Tibial artery (tissue), 4 donors: ENCODE measurements at regions not wholly inside any gene's neighbourhood (a gene's known extent, or its start where the extent isn't known, plus 50 kb on each side); places are given as distances from the start of the nearest gene placed in this dataset.

Experiments
- DNase-seq, 2 donors: peaks; one replicate each; pipeline ENCODE4 v3.0.0-alpha.2; 2019
- H3K27ac ChIP-seq, 2 donors: fragments of 200-600 bp; sonication (generic) in 1 of 2; 1 replicate in 1 of 2; 2 replicates in 1 of 2; pipeline ENCODE4 v1.5.1; 2018 to 2019; ENCODE audit warnings: mild to moderate bottlenecking in 1 of 2
- H3K27me3 ChIP-seq, 2 donors: fragments of 200-600 bp; sonication (generic) in 1 of 2; one replicate each; pipeline versions ENCODE4 v1.5.1 to v1.6.0; 2016 to 2019
- H3K36me3 ChIP-seq, 3 donors: fragments of 200-600 bp; sonication (generic) in 2 of 3; one replicate each; pipeline ENCODE4 v1.5.1; 2016 to 2019; ENCODE audit warnings: mild to moderate bottlenecking in 2 of 3
- H3K4me1 ChIP-seq, 4 donors: fragments of 200-600 bp; sonication (generic) in 2 of 4; 1 replicate in 3 of 4; 2 replicates in 1 of 4; pipeline ENCODE4 v1.5.1; 2016 to 2019
- H3K4me3 ChIP-seq, 2 donors: fragments of 200-600 bp; sonication (generic) in 1 of 2; 1 replicate in 1 of 2; 2 replicates in 1 of 2; pipeline ENCODE4 v1.5.1; 2018 to 2019; ENCODE audit warnings: mild to moderate bottlenecking in 2 of 2
- H3K9me3 ChIP-seq, 3 donors: fragments of 200-600 bp; sonication (generic) in 1 of 3; one replicate each; pipeline ENCODE4 v1.5.1; 2016 to 2019
- CTCF ChIP-seq, 2 experiments: fragments of 200-600 bp in 1 of 2; fragments of 450-650 bp in 1 of 2; IDR thresholded peaks; one replicate each; pipeline ENCODE4 v1.5.1; 2017 to 2019; ENCODE audit warnings: antibody characterized with exemption in 2 of 2, mild to moderate bottlenecking in 1 of 2, moderate library complexity in 1 of 2
- intact Hi-C: fragments of 100-400 bp; cut with DNase I; formaldehyde crosslinking; loops from one replicate; pipeline ENCODE4 v1.15.0; 2023; ENCODE audit warnings: low total_unique reads

GRCh38 chrX:9207142-9207541 is 173.2 kb upstream of the FAM9B start:
- H3K27ac ChIP-seq, result no peak overlapping the region
- no peaks in the 10 kb centered on the region for H3K9me3 ChIP-seq
- H3K27me3 ChIP-seq, result no peaks in the 10 kb centered on the region
- intact Hi-C loops, result no loop called here
- H3K4me1 ChIP-seq, result no peaks in the 10 kb centered on the region
- DNase-seq, result no peak
- TF ChIP-seq CTCF (IDR thresholded peaks at IDR 0.05), result no peak
- peak overlapping the region in 1 of 2 donors; percentile 20 for H3K4me3 ChIP-seq
- no peaks in the 10 kb centered on the region for H3K36me3 ChIP-seq

- no peak for DNase-seq
- H3K27me3 ChIP-seq, result no peaks in the 10 kb centered on the region
- TF ChIP-seq CTCF (IDR thresholded peaks at IDR 0.05), result no peak
- no peaks in the 10 kb centered on the region for H3K36me3 ChIP-seq
- no peak overlapping the region for H3K4me3 ChIP-seq
- intact Hi-C loops, result no loop called here
- no peaks in the 10 kb centered on the region for H3K4me1 ChIP-seq
- H3K27ac ChIP-seq, result no peak overlapping the region
- H3K9me3 ChIP-seq, result no peaks in the 10 kb centered on the region
Observed at GRCh38 chrX:9211269-9211668, 177.3 kb upstream of the FAM9B start.

- Histone ChIP-seq H3K36me3 (no peaks in the 10 kb centered on the region), H3K27ac (no peak overlapping the region), H3K9me3 (no peaks in the 10 kb centered on the region), H3K27me3 (no peaks in the 10 kb centered on the region), H3K4me3 (no peak overlapping the region), H3K4me1 (no peaks in the 10 kb centered on the region)
- intact Hi-C loops, result no loop called here
- DNase-seq, result no peak
- TF ChIP-seq CTCF (IDR thresholded peaks at IDR 0.05), result no peak
Observed at GRCh38 chrX:9221781-9222180, 187.9 kb upstream of the FAM9B start.

GRCh38 chrX:9222299-9222698 is 188.4 kb upstream of the FAM9B start:
- Histone ChIP-seq H3K36me3 (no peaks in the 10 kb centered on the region), H3K9me3 (no peaks in the 10 kb centered on the region), H3K4me1 (no peaks in the 10 kb centered on the region), H3K27me3 (no peaks in the 10 kb centered on the region), H3K4me3 (no peak overlapping the region), H3K27ac (no peak overlapping the region)
- intact Hi-C loops, result no loop called here
- TF ChIP-seq CTCF (IDR thresholded peaks at IDR 0.05), result no peak
- no peak for DNase-seq

GRCh38 chrX:9227276-9227675 is 193.3 kb upstream of the FAM9B start:
- Histone ChIP-seq H3K27me3 (no peaks in the 10 kb centered on the region), H3K4me3 (no peak overlapping the region), H3K36me3 (no peaks in the 10 kb centered on the region), H3K4me1 (no peaks in the 10 kb centered on the region), H3K27ac (no peak overlapping the region), H3K9me3 (no peaks in the 10 kb centered on the region)
- DNase-seq, result no peak
- intact Hi-C loops, result no loop called here
- TF ChIP-seq CTCF (IDR thresholded peaks at IDR 0.05), result no peak

GRCh38 chrX:9231491-9231890 is 197.6 kb upstream of the FAM9B start:
- no peak overlapping the region for H3K27ac ChIP-seq
- TF ChIP-seq CTCF (IDR thresholded peaks at IDR 0.05), result no peak
- H3K27me3 ChIP-seq, result no peaks in the 10 kb centered on the region
- no peaks in the 10 kb centered on the region for H3K9me3 ChIP-seq
- no peaks in the 10 kb centered on the region for H3K36me3 ChIP-seq
- no peak overlapping the region for H3K4me3 ChIP-seq
- intact Hi-C loops, result no loop called here
- no peaks in the 10 kb centered on the region for H3K4me1 ChIP-seq
- no peak for DNase-seq
